Lower lobe of right lung (tissue), 2 donors: ENCODE measurements at regions not wholly inside any gene's neighbourhood (a gene's known extent, or its start where the extent isn't known, plus 50 kb on each side); places are given as distances from the start of the nearest gene placed in this dataset.
"Not testable (repeated sequence)": the region's sequence is repeated elsewhere in the genome, so short reads cannot be mapped to it uniquely, and the experiment has no call there.

Source experiments
- ATAC-seq, 2 donors: fragments of 200-7000 bp; cut with Tn5 transposase; one replicate each; pipeline ENCODE4 v1.9.1; 2020 to 2022; ENCODE audit warnings: mild to moderate bottlenecking in 2 of 2, moderate library complexity in 2 of 2
- DNase-seq: peaks from one replicate; pipeline ENCODE4 v3.0.0-alpha.2; 2020
- H3K27ac ChIP-seq: fragments of 200-600 bp; one replicate; pipeline ENCODE4 v1.8.0; 2022
- H3K27me3 ChIP-seq: fragments of 200-600 bp; one replicate; pipeline ENCODE4 v1.8.0; 2022; ENCODE audit warnings: low read depth
- H3K36me3 ChIP-seq: fragments of 200-600 bp; one replicate; pipeline ENCODE4 v1.8.0; 2022; ENCODE audit warnings: mild to moderate bottlenecking
- H3K4me1 ChIP-seq: fragments of 200-600 bp; one replicate; pipeline ENCODE4 v1.8.0; 2022
- H3K4me3 ChIP-seq: fragments of 200-600 bp; one replicate; pipeline ENCODE4 v1.8.0; 2022; ENCODE audit warnings: mild to moderate bottlenecking
- H3K9me3 ChIP-seq: fragments of 200-600 bp; one replicate; pipeline ENCODE4 v1.8.0; 2022
- intact Hi-C: fragments of 100-400 bp; cut with DNase I; formaldehyde crosslinking; loops from one replicate; pipeline ENCODE4 v1.11.0; 2022
- donor health status: DM: no; HTN: yes; CAD: no; lungs with severe emphysema.

GRCh38 chr21:6499866-6500265, 4021.5 kb upstream of the TPTE start:
- H3K27me3 ChIP-seq, H3K9me3 ChIP-seq, DNase-seq, H3K4me1 ChIP-seq, H3K27ac ChIP-seq, H3K4me3 ChIP-seq, intact Hi-C loops, H3K36me3 ChIP-seq: not testable (repeated sequence)
- ATAC-seq, result peak; percentile 33 to 49

GRCh38 chr21:6500681-6501080, 4020.7 kb upstream of the TPTE start:
- DNase-seq, H3K4me1 ChIP-seq, intact Hi-C loops, H3K9me3 ChIP-seq, H3K27ac ChIP-seq, H3K4me3 ChIP-seq, H3K27me3 ChIP-seq, H3K36me3 ChIP-seq: not testable (repeated sequence)
- ATAC-seq, result peak in 1 of 2 donors; percentile 52

DNA sequence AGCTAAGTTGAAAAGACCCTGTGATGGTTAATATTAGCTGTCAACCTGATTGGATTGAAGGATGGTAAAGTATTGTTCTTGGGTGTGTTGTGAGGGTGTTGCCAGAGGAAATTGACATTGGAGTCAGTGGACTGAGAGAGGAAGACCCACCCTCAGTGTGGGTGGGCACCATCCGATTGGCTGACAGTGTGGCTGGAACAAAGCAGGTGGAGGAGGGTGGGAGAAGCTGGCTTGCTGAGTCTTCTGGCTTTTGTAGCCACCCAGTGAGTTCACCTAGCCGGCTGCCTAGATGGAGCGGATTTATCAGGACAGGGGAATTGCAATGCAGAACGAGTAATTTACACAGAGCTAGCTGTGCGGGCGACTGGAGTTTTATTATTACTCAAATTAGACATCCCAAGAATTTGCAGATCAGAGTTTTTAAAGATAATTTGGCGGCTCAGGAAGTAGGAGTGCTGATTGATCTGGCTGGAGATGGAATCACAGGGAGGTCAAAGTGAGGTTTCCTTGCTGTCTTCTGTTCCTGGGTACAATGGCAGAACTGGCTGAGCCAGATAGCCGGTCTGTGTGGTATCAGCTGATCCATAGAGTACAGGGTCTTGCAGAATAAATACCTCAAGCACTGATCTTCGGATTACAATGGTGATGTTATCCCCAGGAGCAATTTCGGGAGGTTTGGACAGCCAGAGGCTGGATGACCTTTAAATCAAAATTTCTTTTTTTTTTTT, 4015.1 kb upstream of the TPTE start:
- DNase-seq, H3K27me3 ChIP-seq, H3K4me1 ChIP-seq, H3K4me3 ChIP-seq, H3K27ac ChIP-seq, intact Hi-C loops, H3K36me3 ChIP-seq, H3K9me3 ChIP-seq, ATAC-seq: not testable (repeated sequence)

- H3K27ac ChIP-seq, H3K4me1 ChIP-seq, intact Hi-C loops, H3K4me3 ChIP-seq, H3K36me3 ChIP-seq, ATAC-seq, DNase-seq, H3K27me3 ChIP-seq, H3K9me3 ChIP-seq: not testable (repeated sequence)
Measured at GRCh38 chr21:6507632-6508031, 4013.8 kb upstream of the TPTE start.

- H3K4me1 ChIP-seq, H3K36me3 ChIP-seq, H3K27me3 ChIP-seq, H3K27ac ChIP-seq, H3K4me3 ChIP-seq, intact Hi-C loops, DNase-seq, ATAC-seq, H3K9me3 ChIP-seq: not testable (repeated sequence)
Measured at GRCh38 chr21:6521777-6522176, 3999.6 kb upstream of the TPTE start.

DNA sequence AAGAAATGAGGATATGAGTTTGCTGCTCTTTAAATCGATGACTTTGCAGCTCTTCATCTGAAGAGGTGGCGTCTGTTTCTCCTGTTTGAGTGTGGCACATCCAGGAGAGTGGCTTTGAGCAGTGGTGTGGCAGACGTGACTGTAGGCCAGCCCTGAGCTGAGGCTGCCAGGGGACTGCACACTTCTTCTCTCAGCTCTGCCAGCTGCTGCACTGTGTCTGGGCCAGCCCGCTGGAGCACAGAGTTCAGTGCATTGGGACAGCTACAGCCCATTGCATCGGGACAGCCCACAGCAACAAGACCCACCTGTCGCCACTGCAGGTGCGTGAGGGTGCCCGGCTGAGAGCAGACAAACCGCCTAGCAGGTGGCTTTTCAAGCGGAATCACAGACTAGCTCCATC, 3995.2 kb upstream of the TPTE start:
- H3K9me3 ChIP-seq, H3K4me1 ChIP-seq, ATAC-seq, H3K27me3 ChIP-seq, H3K36me3 ChIP-seq, intact Hi-C loops, H3K27ac ChIP-seq, DNase-seq, H3K4me3 ChIP-seq: not testable (repeated sequence)

GRCh38 chr21:6530655-6531054, 3990.7 kb upstream of the TPTE start:
- ATAC-seq, result peak in 1 of 2 donors; percentile 61
- intact Hi-C loops, H3K27ac ChIP-seq: not testable (repeated sequence)

DNA sequence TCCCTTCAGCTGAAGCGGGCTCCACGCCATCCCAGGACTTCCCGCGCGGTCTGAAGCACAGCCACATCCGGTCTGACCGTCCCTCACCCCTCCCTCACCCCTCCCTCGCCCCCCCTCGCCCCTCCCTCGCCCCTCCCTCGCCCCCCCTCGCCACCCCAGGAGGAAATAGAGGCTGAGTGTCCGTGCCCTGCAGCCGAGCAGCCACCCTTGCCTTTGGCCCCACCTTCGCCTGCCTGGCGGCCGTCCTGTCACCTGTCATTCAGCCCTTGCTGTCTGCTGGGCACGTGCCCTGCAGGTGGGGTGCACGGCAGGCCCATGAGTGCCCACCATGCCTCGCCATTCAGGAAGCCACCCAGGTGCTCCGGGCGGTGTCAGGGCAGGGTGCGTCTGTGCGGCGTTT, 3988.1 kb upstream of the TPTE start:
- not testable (repeated sequence) for DNase-seq

More at GRCh38 chr21:6530655-6531054, 3990.7 kb upstream of the TPTE start:
- not testable (repeated sequence) for DNase-seq, H3K27me3 ChIP-seq, H3K4me1 ChIP-seq, H3K9me3 ChIP-seq, H3K4me3 ChIP-seq, H3K36me3 ChIP-seq

DNA sequence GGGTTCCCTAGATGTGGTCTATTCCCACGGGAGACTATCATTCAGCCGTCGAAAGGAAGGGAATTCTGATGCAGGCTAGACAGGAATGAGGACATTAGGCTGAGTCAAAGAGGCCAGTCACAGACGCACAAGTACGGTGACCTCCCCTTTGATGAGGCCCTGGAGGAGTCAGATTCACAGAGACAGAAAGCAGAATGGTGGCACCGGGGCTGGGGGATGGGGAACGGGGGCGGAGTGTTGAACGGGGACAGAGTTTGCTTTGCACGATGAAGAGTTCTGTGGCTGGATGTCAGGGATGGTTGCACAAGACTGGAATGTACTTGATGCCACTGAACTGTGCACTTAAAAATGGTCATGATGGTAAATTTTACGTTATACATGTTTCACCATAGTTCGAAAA, 3983.1 kb upstream of the TPTE start:
- H3K36me3 ChIP-seq, DNase-seq, H3K27me3 ChIP-seq, H3K4me3 ChIP-seq, H3K27ac ChIP-seq, intact Hi-C loops, H3K4me1 ChIP-seq, H3K9me3 ChIP-seq: not testable (repeated sequence)
- ATAC-seq, result peak; percentile 72 to 82

More for the DNA sequence above, 3988.1 kb upstream of the TPTE start:
- peak; percentile 46 to 59 for ATAC-seq
- intact Hi-C loops, H3K27ac ChIP-seq, H3K27me3 ChIP-seq, H3K4me1 ChIP-seq, H3K36me3 ChIP-seq, H3K4me3 ChIP-seq, H3K9me3 ChIP-seq: not testable (repeated sequence)

GRCh38 chr21:6539688-6540087, 3981.7 kb upstream of the TPTE start:
- H3K27me3 ChIP-seq, result not testable (repeated sequence)
- peak in 1 of 2 donors; percentile 74 for ATAC-seq

DNA sequence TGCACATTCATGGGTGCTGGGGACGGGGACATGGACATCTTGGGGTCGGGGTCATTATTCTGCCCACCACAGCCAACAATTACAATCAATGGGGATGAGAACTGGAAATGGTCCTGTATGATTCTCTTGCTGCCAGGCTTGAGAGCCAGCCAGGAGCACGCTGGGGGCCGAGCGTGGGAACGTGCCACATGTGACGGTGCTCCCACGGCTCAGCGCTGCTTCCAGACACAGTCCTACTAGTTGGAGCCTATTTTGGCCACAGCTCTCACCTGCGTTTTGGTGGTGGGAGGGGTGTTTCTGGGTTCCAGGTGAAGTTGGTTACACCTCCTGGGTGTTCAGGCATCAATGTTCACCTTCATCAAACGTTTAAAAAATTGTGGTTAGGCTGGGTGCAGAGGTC, 3980.3 kb upstream of the TPTE start:
- H3K4me3 ChIP-seq, H3K27ac ChIP-seq, H3K27me3 ChIP-seq, DNase-seq, H3K36me3 ChIP-seq, H3K9me3 ChIP-seq, ATAC-seq, H3K4me1 ChIP-seq, intact Hi-C loops: not testable (repeated sequence)

More at GRCh38 chr21:6539688-6540087, 3981.7 kb upstream of the TPTE start:
- H3K4me1 ChIP-seq, H3K9me3 ChIP-seq, H3K4me3 ChIP-seq, H3K27ac ChIP-seq, H3K36me3 ChIP-seq, intact Hi-C loops, DNase-seq: not testable (repeated sequence)

GRCh38 chr21:6545288-6545687, 3976.1 kb upstream of the TPTE start:
- intact Hi-C loops, result not testable (repeated sequence)

DNA sequence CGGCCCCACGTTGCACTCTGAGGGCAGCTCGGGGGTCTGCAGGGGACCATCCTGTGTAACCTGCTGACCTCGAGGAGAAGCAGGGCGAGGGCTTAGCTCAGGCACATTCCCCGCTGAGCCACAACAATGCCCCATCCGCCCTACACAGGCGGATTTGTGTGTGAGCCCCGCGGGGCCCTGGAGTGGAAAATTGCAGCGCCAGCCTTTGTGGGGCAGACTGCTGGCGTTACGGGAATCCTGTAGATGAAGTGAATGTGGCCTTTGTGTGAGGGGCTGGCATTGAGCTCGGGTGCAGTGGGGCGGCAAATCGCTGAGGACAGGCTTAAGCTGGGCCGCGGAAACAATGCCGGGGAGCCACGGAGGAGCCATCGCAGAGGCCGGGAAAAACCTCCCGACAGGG, 3970.3 kb upstream of the TPTE start:
- ATAC-seq, H3K27me3 ChIP-seq, H3K4me1 ChIP-seq, DNase-seq, H3K27ac ChIP-seq, H3K9me3 ChIP-seq, H3K36me3 ChIP-seq, intact Hi-C loops, H3K4me3 ChIP-seq: not testable (repeated sequence)

More at GRCh38 chr21:6545288-6545687, 3976.1 kb upstream of the TPTE start:
- H3K27me3 ChIP-seq, H3K4me1 ChIP-seq, DNase-seq, H3K36me3 ChIP-seq, ATAC-seq, H3K4me3 ChIP-seq, H3K27ac ChIP-seq, H3K9me3 ChIP-seq: not testable (repeated sequence)

- H3K4me3 ChIP-seq, intact Hi-C loops, DNase-seq, H3K4me1 ChIP-seq, H3K9me3 ChIP-seq, H3K27ac ChIP-seq, H3K36me3 ChIP-seq, H3K27me3 ChIP-seq, ATAC-seq: not testable (repeated sequence)
Measured at GRCh38 chr21:6553505-6554376, 3967.6 kb upstream of the TPTE start.
